GM23248 (cell line): ENCODE measurements at regions not wholly inside any gene's neighbourhood (a gene's known extent, or its start where the extent isn't known, plus 50 kb on each side); places are given as distances from the start of the nearest gene placed in this dataset.

ENCODE experiments used
- DNase-seq: peaks from one replicate; pipeline ENCODE4 v3.0.0-alpha.2; 2015
- H2AFZ ChIP-seq: fragments of 200-600 bp; sonication (generic); 2 replicates; pipeline ENCODE4 v1.6.1; 2016; ENCODE audit warnings: antibody characterized with exemption
- H3F3A ChIP-seq: fragments of 200-600 bp; sonication (generic); 2 replicates; pipeline ENCODE4 v1.6.1; 2016; ENCODE audit warnings: mild to moderate bottlenecking, antibody characterized with exemption, mixed run types; ENCODE audit not compliant: insufficient read depth
- H3K27ac ChIP-seq: fragments of 200-600 bp; sonication (generic); 2 replicates; pipeline ENCODE4 v1.5.1; 2016; ENCODE audit warnings: mild to moderate bottlenecking
- H3K27me3 ChIP-seq: fragments of 200-600 bp; sonication (generic); replicated peaks from 2 replicates; pipeline ENCODE4 v1.6.1; 2016; ENCODE audit warnings: mild to moderate bottlenecking; ENCODE audit not compliant: insufficient read depth
- H3K36me3 ChIP-seq: fragments of 200-600 bp; sonication (generic); 2 replicates; pipeline ENCODE4 v1.6.1; 2016; ENCODE audit warnings: low read depth, mild to moderate bottlenecking
- H3K4me1 ChIP-seq: fragments of 200-600 bp; sonication (generic); 2 replicates; pipeline ENCODE4 v1.6.1; 2016; ENCODE audit warnings: mild to moderate bottlenecking; ENCODE audit not compliant: insufficient read depth
- H3K4me2 ChIP-seq: fragments of 200-600 bp; sonication (generic); one replicate; pipeline ENCODE4 v1.6.1; 2016; ENCODE audit warnings: mild to moderate bottlenecking; ENCODE audit not compliant: unreplicated experiment
- H3K4me3 ChIP-seq: fragments of 200-600 bp; sonication (generic); 2 replicates; pipeline ENCODE4 v1.5.1; 2016; ENCODE audit warnings: mild to moderate bottlenecking
- H3K79me2 ChIP-seq: fragments of 200-600 bp; sonication (generic); 2 replicates; pipeline ENCODE4 v1.6.1; 2016; ENCODE audit warnings: mild to moderate bottlenecking; ENCODE audit not compliant: insufficient read depth
- H3K9ac ChIP-seq: fragments of 200-600 bp; sonication (generic); 2 replicates; pipeline ENCODE4 v1.6.1; 2016; ENCODE audit warnings: mild to moderate bottlenecking
- H3K9me2 ChIP-seq: fragments of 200-600 bp; sonication (generic); 2 replicates; pipeline ENCODE4 v1.6.1; 2016; ENCODE audit warnings: mixed run types, mild to moderate bottlenecking, moderate library complexity; ENCODE audit not compliant: insufficient read depth
- H3K9me3 ChIP-seq: fragments of 200-600 bp; sonication (generic); one replicate; pipeline ENCODE4 v1.6.1; 2017; ENCODE audit warnings: low read depth
- H4K20me1 ChIP-seq: fragments of 200-600 bp; sonication (generic); 2 replicates; pipeline ENCODE4 v1.6.0; 2016; ENCODE audit not compliant: insufficient read depth
- EZH2 ChIP-seq: fragments of 200-600 bp; sonication (generic); IDR thresholded peaks from 2 replicates; pipeline ENCODE4 v1.6.1; 2018; ENCODE audit warnings: antibody characterized with exemption, mild to moderate bottlenecking; ENCODE audit not compliant: insufficient read depth, poor library complexity, severe bottlenecking
- EZH2phosphoT487 ChIP-seq: fragments of 200-600 bp; sonication (generic); IDR thresholded peaks from 2 replicates; pipeline ENCODE4 v1.6.1; 2018; ENCODE audit warnings: antibody characterized with exemption, moderate library complexity, mild to moderate bottlenecking, low read depth; ENCODE audit not compliant: insufficient read depth
- WGBS, 2 experiments: methylation state at CpG; one replicate each; pipeline ENCODE4 v1.1.6; 2015 to 2017; ENCODE audit warnings: low lambda C conversion rate in 2 of 2, low coverage in 1 of 2; ENCODE audit errors: missing lambda C conversion rate in 2 of 2; 5-methylcytosine and 5-hydroxymethylcytosine counted together
- in situ Hi-C: fragments of 300-500 bp; cut with MboI; formaldehyde crosslinking; loops from 2 replicates; pipeline ENCODE4 v1.15.0; 2020

DNA sequence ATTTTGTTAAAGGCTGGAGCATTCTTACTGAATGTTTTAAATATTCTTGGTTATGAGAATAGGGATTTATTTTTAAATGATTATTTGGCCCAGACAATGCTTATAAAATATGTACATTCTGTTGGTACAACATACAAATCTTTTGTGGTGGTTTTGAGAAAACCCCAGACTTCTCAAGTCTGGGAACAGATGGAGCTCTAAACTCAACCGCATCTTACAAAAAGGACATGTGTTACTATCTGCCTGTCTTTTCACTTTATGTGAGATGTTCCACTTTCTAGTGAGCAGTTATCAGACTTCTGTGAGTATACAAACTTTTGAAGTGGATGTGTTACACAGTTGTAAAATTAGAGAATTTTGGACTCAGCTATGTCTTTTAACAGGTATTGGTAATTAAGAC, 135.5 kb upstream of the RBMS3 start:
- H2AFZ ChIP-seq: no peak overlapping the region
- no peak overlapping the region for H3K4me2 ChIP-seq
- H3K4me1 ChIP-seq: peaks cover 21% of the 10 kb centered on the region
- 100% methylated on average over 1 of the region's 1 CpG for WGBS, 2 experiments
- DNase-seq: no peak
- no peaks in the 10 kb centered on the region for H4K20me1 ChIP-seq
- H3K27me3 ChIP-seq: no peaks in the 10 kb centered on the region
- H3F3A ChIP-seq: peaks cover 11% of the 10 kb centered on the region
- no peaks in the 10 kb centered on the region for H3K9me3 ChIP-seq
- no peaks in the 10 kb centered on the region for H3K9me2 ChIP-seq
- H3K27ac ChIP-seq: no peak overlapping the region
- no peak overlapping the region for H3K9ac ChIP-seq
- no peak for TF ChIP-seq EZH2phosphoT487
- no peak for TF ChIP-seq EZH2
- no peaks in the 10 kb centered on the region for H3K79me2 ChIP-seq
- no peaks in the 10 kb centered on the region for H3K36me3 ChIP-seq
- in situ Hi-C loops: no loop called here
- H3K4me3 ChIP-seq: no peak overlapping the region

DNA sequence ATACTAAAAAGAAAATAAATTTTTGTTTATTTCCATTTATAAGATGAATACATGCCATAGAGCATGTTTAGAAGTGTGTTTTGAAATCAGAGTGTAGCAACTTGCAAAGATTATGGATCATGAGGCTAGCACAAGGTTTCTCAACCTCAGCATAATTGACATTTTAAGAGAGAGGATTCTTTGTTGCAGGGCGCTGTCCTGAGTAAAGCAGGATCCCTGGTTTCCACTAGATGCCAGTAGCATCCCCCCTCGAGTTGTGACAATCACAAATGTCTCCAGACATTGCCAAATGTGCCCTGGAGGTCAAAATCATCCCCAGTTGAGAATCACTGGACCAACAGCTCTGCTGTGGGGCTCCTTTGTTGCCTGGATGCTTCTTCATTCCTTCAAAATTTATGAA, 128.5 kb upstream of the RBMS3 start:
- no peak overlapping the region for H3K27ac ChIP-seq
- H2AFZ ChIP-seq: no peak overlapping the region
- H3K4me3 ChIP-seq: no peak overlapping the region
- in situ Hi-C loops: no loop called here
- TF ChIP-seq EZH2phosphoT487: no peak
- TF ChIP-seq EZH2: no peak
- no peak for DNase-seq
- no peaks in the 10 kb centered on the region for H3K4me1 ChIP-seq
- WGBS, 2 experiments: 51 to 66% methylated on average over 2 of the region's 2 CpGs
- no peaks in the 10 kb centered on the region for H3K9me2 ChIP-seq
- no peaks in the 10 kb centered on the region for H3K27me3 ChIP-seq
- H4K20me1 ChIP-seq: no peaks in the 10 kb centered on the region
- H3K9ac ChIP-seq: no peak overlapping the region
- no peaks in the 10 kb centered on the region for H3F3A ChIP-seq
- H3K36me3 ChIP-seq: no peaks in the 10 kb centered on the region
- H3K79me2 ChIP-seq: no peaks in the 10 kb centered on the region
- H3K4me2 ChIP-seq: no peak overlapping the region
- no peaks in the 10 kb centered on the region for H3K9me3 ChIP-seq

DNA sequence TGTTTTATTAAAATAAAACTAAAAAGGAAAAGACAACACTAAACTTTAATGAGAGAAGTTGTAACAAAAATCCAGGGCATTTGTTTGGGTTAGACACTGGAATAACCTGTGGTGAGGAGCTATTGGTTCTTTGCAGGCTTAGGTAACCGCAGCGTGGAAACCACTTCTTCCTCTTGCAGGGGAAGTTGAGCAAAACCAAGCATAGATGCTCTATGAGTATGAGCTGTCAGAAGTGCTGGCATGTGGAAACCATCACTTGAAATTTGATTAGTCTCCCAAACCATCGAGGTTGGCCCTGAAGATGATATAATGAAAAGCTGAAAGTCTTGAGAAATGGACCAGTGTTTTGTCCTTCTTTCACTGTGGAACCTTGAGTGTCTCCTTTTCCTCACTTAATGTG, 127.1 kb upstream of the RBMS3 start:
- H3K4me2 ChIP-seq: no peak overlapping the region
- no peak for TF ChIP-seq EZH2
- TF ChIP-seq EZH2phosphoT487: no peak
- no peaks in the 10 kb centered on the region for H4K20me1 ChIP-seq
- WGBS, 2 experiments: 65 to 69% methylated on average over 3 of the region's 3 CpGs
- H3K27ac ChIP-seq: no peak overlapping the region
- no peaks in the 10 kb centered on the region for H3K9me2 ChIP-seq
- H3K79me2 ChIP-seq: no peaks in the 10 kb centered on the region
- in situ Hi-C loops: no loop called here
- no peaks in the 10 kb centered on the region for H3K9me3 ChIP-seq
- DNase-seq: no peak
- H3K4me1 ChIP-seq: no peaks in the 10 kb centered on the region
- H3K27me3 ChIP-seq: no peaks in the 10 kb centered on the region
- no peak overlapping the region for H3K4me3 ChIP-seq
- H2AFZ ChIP-seq: no peak overlapping the region
- no peaks in the 10 kb centered on the region for H3F3A ChIP-seq
- H3K36me3 ChIP-seq: no peaks in the 10 kb centered on the region
- no peak overlapping the region for H3K9ac ChIP-seq

GRCh38 chr3:29156086-29156715, 124.7 kb upstream of the RBMS3 start:
- H3K9me3 ChIP-seq: no peaks in the 10 kb centered on the region
- no peaks in the 10 kb centered on the region for H3F3A ChIP-seq
- no peaks in the 10 kb centered on the region for H3K9me2 ChIP-seq
- H3K4me1 ChIP-seq: no peaks in the 10 kb centered on the region
- no peak overlapping the region for H3K9ac ChIP-seq
- H3K27ac ChIP-seq: no peak overlapping the region
- H3K4me3 ChIP-seq: no peak overlapping the region
- no peaks in the 10 kb centered on the region for H3K79me2 ChIP-seq
- TF ChIP-seq EZH2phosphoT487: no peak
- TF ChIP-seq EZH2: no peak
- WGBS, 2 experiments: 57 to 60% methylated on average over 5 of the region's 5 CpGs
- H4K20me1 ChIP-seq: no peaks in the 10 kb centered on the region
- no peak overlapping the region for H3K4me2 ChIP-seq
- no peaks in the 10 kb centered on the region for H3K27me3 ChIP-seq
- DNase-seq: no peak
- in situ Hi-C loops: no loop called here
- no peak overlapping the region for H2AFZ ChIP-seq
- H3K36me3 ChIP-seq: no peaks in the 10 kb centered on the region

DNA sequence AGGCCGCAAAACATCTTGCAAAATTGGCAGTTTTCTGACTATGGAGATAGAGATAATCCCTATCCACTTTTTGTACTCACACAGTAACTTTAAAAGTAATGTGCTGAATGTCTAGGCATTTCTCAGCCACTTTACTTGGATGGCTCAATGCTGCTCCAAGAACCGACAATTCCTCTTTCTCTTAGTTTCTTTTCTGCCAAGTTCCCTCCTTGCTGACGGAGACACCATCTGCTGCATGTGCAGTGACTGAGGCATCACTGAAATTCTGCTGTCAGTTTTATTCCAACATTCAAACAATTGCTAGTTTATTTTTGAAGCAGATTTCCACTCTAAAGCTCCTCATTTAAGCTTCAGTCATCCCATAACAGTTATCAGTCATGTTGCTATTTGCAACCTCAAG, 116.0 kb upstream of the RBMS3 start:
- Histone ChIP-seq H2AFZ (0 out of 2 replicates have a peak overlapping the region, but pooled peaks have one; percentile 15), H3K27me3 (no peaks in the 10 kb centered on the region), H3K4me1 (no peaks in the 10 kb centered on the region; the same call in 1 of the 2 replicates), H3K9ac (no peak overlapping the region), H3K4me2 (no peak overlapping the region), H3K9me3 (no peaks in the 10 kb centered on the region), H3K79me2 (no peaks in the 10 kb centered on the region), H3K4me3 (no peak overlapping the region), H4K20me1 (no peaks in the 10 kb centered on the region), H3K36me3 (no peaks in the 10 kb centered on the region), H3F3A (no peaks in the 10 kb centered on the region), H3K27ac (no peak overlapping the region), H3K9me2 (no peaks in the 10 kb centered on the region)
- WGBS, 2 experiments: 72 to 74% methylated on average over 3 of the region's 3 CpGs
- TF ChIP-seq EZH2 (no peak), EZH2phosphoT487 (no peak)
- no peak for DNase-seq
- in situ Hi-C loops: no loop called here
